T-cell (primary cell): ENCODE measurements at regions not wholly inside any gene's neighbourhood (a gene's known extent, or its start where the extent isn't known, plus 50 kb on each side); places are given as distances from the start of the nearest gene placed in this dataset.

Experiments used
- ATAC-seq, 4 experiments: fragments of 200-7000 bp in 3 of 4; fragments of 150-1000 bp in 1 of 4; cut with Tn5 transposase; replicated peaks in 1 of 4; 1 replicate in 3 of 4; 2 replicates in 1 of 4; pipeline ENCODE4 v1.10.0; 2021; ENCODE audit warnings: moderate library complexity in 3 of 4, mild to moderate bottlenecking in 2 of 4, moderate number of reproducible peaks in 1 of 4
- CTCF ChIA-PET, 2 donors: fragments of 300-600 bp; sonication (Branson Sonifier 250); formaldehyde crosslinking; loops; one replicate each; lab custom pipeline; 2022; ENCODE audit warnings: antibody characterized with exemption in 2 of 2; lab: Charles Lee
- POLR2A ChIA-PET, 2 donors: fragments of 300-600 bp; sonication (Branson Sonifier 250); formaldehyde crosslinking; loops; one replicate each; lab custom pipeline; 2022; ENCODE audit warnings: antibody characterized with exemption in 2 of 2; lab: Charles Lee
- DNase-seq, 35 experiments: peaks; one replicate each; pipeline versions ENCODE4 v3.0.0 to v3.0.0-alpha.2; 2013 to 2023
- H3K27ac ChIP-seq: one replicate; pipeline ENCODE4 v1.5.1; 2013; ENCODE audit warnings: low read length
- H3K27me3 ChIP-seq, 2 experiments: replicated peaks in 1 of 2; 1 replicate in 1 of 2; 2 replicates in 1 of 2; pipeline versions ENCODE4 v1.6.1 to v1.7.0; 2013; ENCODE audit warnings: low read length in 1 of 2, mixed read lengths in 1 of 2; ENCODE audit not compliant: control insufficient read depth in 2 of 2, insufficient read depth in 2 of 2; ENCODE audit errors: extremely low read depth in 1 of 2
- H3K36me3 ChIP-seq, 2 donors: 1 replicate in 1 of 2; 2 replicates in 1 of 2; pipeline versions ENCODE4 v1.6.1 to v1.7.0; 2013; ENCODE audit warnings: low read length in 1 of 2; ENCODE audit not compliant: control insufficient read depth in 2 of 2, insufficient read depth in 1 of 2; ENCODE audit errors: extremely low read depth in 1 of 2
- H3K4me1 ChIP-seq, 2 experiments: 1 replicate in 1 of 2; 2 replicates in 1 of 2; pipeline versions ENCODE4 v1.6.1 to v1.7.0; 2013; ENCODE audit warnings: low read length in 2 of 2, mixed read lengths in 1 of 2; ENCODE audit not compliant: insufficient read depth in 2 of 2, control insufficient read depth in 1 of 2; ENCODE audit errors: extremely low read depth in 1 of 2
- H3K4me3 ChIP-seq, 2 donors: 1 replicate in 1 of 2; 2 replicates in 1 of 2; pipeline versions ENCODE4 v1.5.1 to v1.7.0; 2013; ENCODE audit warnings: mild to moderate bottlenecking in 2 of 2, low read length in 1 of 2, moderate library complexity in 1 of 2; ENCODE audit not compliant: control insufficient read depth in 1 of 2; ENCODE audit errors: extremely low read depth in 1 of 2
- H3K9me3 ChIP-seq: 2 replicates; pipeline ENCODE4 v1.7.0; 2013
- H3K27ac Mint-ChIP-seq, 2 donors: one replicate each; pipeline ENCODE4 v1.8.0; 2020 to 2021; ENCODE audit warnings: mild to moderate bottlenecking in 2 of 2, mixed read lengths in 2 of 2
- H3K27me3 Mint-ChIP-seq, 2 donors: one replicate each; pipeline ENCODE4 v1.8.0; 2021 to 2022; ENCODE audit warnings: mixed read lengths in 2 of 2
- H3K36me3 Mint-ChIP-seq: one replicate; pipeline ENCODE4 v1.8.0; 2021; ENCODE audit warnings: mixed read lengths
- H3K4me1 Mint-ChIP-seq, 3 donors: one replicate each; pipeline ENCODE4 v1.8.0; 2020 to 2022; ENCODE audit warnings: mixed read lengths in 3 of 3, mild to moderate bottlenecking in 1 of 3
- H3K4me3 Mint-ChIP-seq, 3 donors: one replicate each; pipeline ENCODE4 v1.8.0; 2020 to 2022; ENCODE audit warnings: mild to moderate bottlenecking in 3 of 3, mixed read lengths in 3 of 3, moderate library complexity in 3 of 3
- H3K9me3 Mint-ChIP-seq, 3 donors: one replicate each; pipeline ENCODE4 v1.8.0; 2020 to 2022; ENCODE audit warnings: mixed read lengths in 3 of 3
- WGBS: methylation state at CpG from one replicate; pipeline ENCODE4 v1.1.5; 2013; ENCODE audit warnings: missing lambda C conversion rate; ENCODE audit not compliant: insufficient coverage; 5-methylcytosine and 5-hydroxymethylcytosine counted together

GRCh38 chr15:91523596-91523995 lies 329.9 kb upstream of the SLCO3A1 start:
- Histone ChIP-seq H3K27ac (no peak overlapping the region), H3K36me3 (no peaks in the 10 kb centered on the region), H3K4me1 (peaks cover 4 to 5% of the 10 kb centered on the region in 2 experiments), H3K27me3 (no peaks in the 10 kb centered on the region), H3K9me3 (no peaks in the 10 kb centered on the region), H3K4me3 (no peak overlapping the region)
- WGBS = no CpG with 5 or more reads among the region's 1 CpG
- ATAC-seq = no peak
- POLR2A ChIA-PET = no interaction called here
- Mint-ChIP-seq H3K36me3 (no peaks in the 10 kb centered on the region), H3K27ac (no peak overlapping the region), H3K4me3 (peak overlapping the region in 1 of 3 donors; percentile 16), H3K9me3 (peaks cover 0 to 3% (median 0%) of the 10 kb centered on the region in 3 donors), H3K27me3 (peaks cover 0 to 12% of the 10 kb centered on the region in 2 donors), H3K4me1 (peaks cover 18 to 46% (median 46%) of the 10 kb centered on the region in 3 donors)
- CTCF ChIA-PET = no interaction called here
- no peak for DNase-seq

- WGBS = no CpG with 5 or more reads among the region's 2 CpGs
- Histone ChIP-seq H3K27me3 (no peaks in the 10 kb centered on the region), H3K9me3 (no peaks in the 10 kb centered on the region), H3K36me3 (no peaks in the 10 kb centered on the region), H3K4me3 (no peak overlapping the region), H3K27ac (no peak overlapping the region), H3K4me1 (peaks cover 4 to 11% of the 10 kb centered on the region in 2 experiments)
- Mint-ChIP-seq H3K36me3 (no peaks in the 10 kb centered on the region), H3K4me3 (no peak overlapping the region), H3K27ac (peak overlapping the region in 1 of 2 donors; percentile 73), H3K27me3 (peaks cover 0 to 12% of the 10 kb centered on the region in 2 donors), H3K4me1 (peaks cover 24 to 56% (median 55%) of the 10 kb centered on the region in 3 donors), H3K9me3 (peaks cover 0 to 3% (median 0%) of the 10 kb centered on the region in 3 donors)
- ChIA-PET CTCF (interaction anchor here in 1 of 2 donors (0.6 kb wide), 1 partner anchor 222 kb away, joined by 3 read pairs; no protein-coding TSS in a partner anchor), POLR2A (no interaction called here)
- ATAC-seq (no peak), DNase-seq (no peak)
These were observed 329.0 kb upstream of the SLCO3A1 start for GRCh38 chr15:91524534-91524933.

- ATAC-seq = no peak
- Mint-ChIP-seq H3K36me3 (no peaks in the 10 kb centered on the region), H3K27me3 (peaks cover 0 to 12% of the 10 kb centered on the region in 2 donors), H3K9me3 (peaks cover 0 to 2% (median 0%) of the 10 kb centered on the region in 3 donors), H3K27ac (no peak overlapping the region), H3K4me1 (peaks cover 29 to 64% (median 61%) of the 10 kb centered on the region in 3 donors), H3K4me3 (no peak overlapping the region)
- ChIA-PET CTCF (interaction anchor here in 1 of 2 donors (0.7 kb wide), 1 partner anchor 275 kb away, joined by 3 read pairs; no protein-coding TSS in a partner anchor), POLR2A (no interaction called here)
- no peak overlapping the region for H3K4me3 ChIP-seq
- no peaks in the 10 kb centered on the region for H3K27me3 ChIP-seq
- no peaks in the 10 kb centered on the region for H3K36me3 ChIP-seq
- 67% methylated on average over 1 of the region's 3 CpGs for WGBS
- no peak overlapping the region for H3K27ac ChIP-seq
- no peak for DNase-seq
- peaks cover 10 to 11% of the 10 kb centered on the region in 2 experiments for H3K4me1 ChIP-seq
- H3K9me3 ChIP-seq = no peaks in the 10 kb centered on the region
These were observed 327.8 kb upstream of the SLCO3A1 start for GRCh38 chr15:91525751-91526150.

GRCh38 chr15:91526424-91526823 lies 327.1 kb upstream of the SLCO3A1 start:
- Mint-ChIP-seq H3K4me1 (peaks cover 29 to 61% (median 56%) of the 10 kb centered on the region in 3 donors), H3K36me3 (no peaks in the 10 kb centered on the region), H3K4me3 (no peak overlapping the region), H3K27ac (no peak overlapping the region), H3K9me3 (no peaks in the 10 kb centered on the region), H3K27me3 (peaks cover 0 to 12% of the 10 kb centered on the region in 2 donors)
- H3K4me1 ChIP-seq = peaks cover 10 to 11% of the 10 kb centered on the region in 2 experiments
- no peak overlapping the region for H3K4me3 ChIP-seq
- no peak overlapping the region for H3K27ac ChIP-seq
- ATAC-seq (no peak), DNase-seq (no peak)
- WGBS = 39% methylated on average over 2 of the region's 2 CpGs
- ChIA-PET POLR2A (no interaction called here), CTCF (no interaction called here)
- no peaks in the 10 kb centered on the region for H3K36me3 ChIP-seq
- peaks cover 0 to 3% of the 10 kb centered on the region in 2 experiments for H3K27me3 ChIP-seq
- no peaks in the 10 kb centered on the region for H3K9me3 ChIP-seq

GRCh38 chr15:91528801-91529200 lies 324.7 kb upstream of the SLCO3A1 start:
- POLR2A ChIA-PET = no interaction called here
- WGBS = 88% methylated on average over 4 of the region's 5 CpGs

GRCh38 chr15:91529534-91529933 lies 324.0 kb upstream of the SLCO3A1 start:
- Mint-ChIP-seq H3K9me3 (no peaks in the 10 kb centered on the region), H3K36me3 (no peaks in the 10 kb centered on the region), H3K4me3 (peak overlapping the region in 1 of 3 donors; percentile 45), H3K27me3 (peaks cover 0 to 12% of the 10 kb centered on the region in 2 donors), H3K27ac (no peak overlapping the region), H3K4me1 (peaks cover 10 to 39% (median 28%) of the 10 kb centered on the region in 3 donors)
- Histone ChIP-seq H3K27me3 (peaks cover 0 to 3% of the 10 kb centered on the region in 2 experiments), H3K27ac (no peak overlapping the region), H3K36me3 (no peaks in the 10 kb centered on the region), H3K4me1 (peaks cover 6% of the 10 kb centered on the region in 2 experiments), H3K9me3 (no peaks in the 10 kb centered on the region), H3K4me3 (no peak overlapping the region)
- ChIA-PET POLR2A (interaction anchor here in 1 of 2 donors (0.5 kb wide), 1 partner anchor 43 kb away, joined by 3 read pairs; no protein-coding TSS in a partner anchor), CTCF (interaction anchor here in 1 of 2 donors (1.1 kb wide), 1 partner anchor 74 kb away, joined by 4 read pairs; no protein-coding TSS in a partner anchor)
- no peak for DNase-seq
- WGBS = 15% methylated on average over 4 of the region's 5 CpGs
- ATAC-seq = peak in 3 of 4 experiments; percentile 27 to 70 (median 35)

More at GRCh38 chr15:91528801-91529200, 324.7 kb upstream of the SLCO3A1 start:
- H3K4me1 ChIP-seq = peaks cover 6% of the 10 kb centered on the region in 2 experiments
- peak overlapping the region in 1 of 3 donors; percentile 45 for H3K4me3 Mint-ChIP-seq
- no peak for ATAC-seq
- H3K4me3 ChIP-seq = no peak overlapping the region
- H3K27ac Mint-ChIP-seq = no peak overlapping the region
- no peak overlapping the region for H3K27ac ChIP-seq
- H3K27me3 Mint-ChIP-seq = peaks cover 0 to 12% of the 10 kb centered on the region in 2 donors
- H3K9me3 Mint-ChIP-seq = no peaks in the 10 kb centered on the region
- peaks cover 14 to 45% (median 35%) of the 10 kb centered on the region in 3 donors for H3K4me1 Mint-ChIP-seq
- H3K36me3 ChIP-seq = no peaks in the 10 kb centered on the region
- DNase-seq = no peak
- CTCF ChIA-PET = no interaction called here
- peaks cover 0 to 3% of the 10 kb centered on the region in 2 experiments for H3K27me3 ChIP-seq
- no peaks in the 10 kb centered on the region for H3K9me3 ChIP-seq
- H3K36me3 Mint-ChIP-seq = no peaks in the 10 kb centered on the region
